Right renal cortex interstitium (tissue), 3 donors: ENCODE measurements at regions not wholly inside any gene's neighbourhood (a gene's known extent, or its start where the extent isn't known, plus 50 kb on each side); places are given as distances from the start of the nearest gene placed in this dataset.
"Not testable (repeated sequence)": the region's sequence is repeated elsewhere in the genome, so short reads cannot be mapped to it uniquely, and the experiment has no call there.

ENCODE experiments used
- DNase-seq, 3 donors: peaks; one replicate each; pipeline ENCODE4 v3.0.0-alpha.2; 2013; ENCODE audit warnings: low read depth in 3 of 3, low spot score in 2 of 3

- no peak for DNase-seq
Observed at GRCh38 chr9:89949111-89949510, 344.3 kb downstream of the GADD45G start.

- no peak for DNase-seq
Observed at GRCh38 chr9:89951675-89952074, 346.9 kb downstream of the GADD45G start.

- DNase-seq, result no peak
Observed at GRCh38 chr9:89952401-89952800, 347.6 kb downstream of the GADD45G start.

GRCh38 chr9:89953263-89953662, 348.5 kb downstream of the GADD45G start:
- DNase-seq, result not testable (repeated sequence)

GRCh38 chr9:89953824-89954615, 349.2 kb downstream of the GADD45G start:
- DNase-seq, result no peak

GRCh38 chr9:89955144-89955543, 350.3 kb downstream of the GADD45G start:
- DNase-seq, result no peak

GRCh38 chr9:89955626-89956025, 350.8 kb downstream of the GADD45G start:
- no peak for DNase-seq

- DNase-seq, result no peak
Observed at GRCh38 chr9:89956331-89956730, 351.5 kb downstream of the GADD45G start.

- DNase-seq, result no peak
Observed at GRCh38 chr9:89956907-89957306, 352.1 kb downstream of the GADD45G start.

- no peak for DNase-seq
Observed at GRCh38 chr9:89958086-89958485, 353.3 kb downstream of the GADD45G start.

GRCh38 chr9:89961616-89962341, 357.0 kb downstream of the GADD45G start:
- DNase-seq, result no peak

- DNase-seq, result no peak
Observed at GRCh38 chr9:89963280-89963679, 358.5 kb downstream of the GADD45G start.

- DNase-seq, result no peak
Observed at GRCh38 chr9:89967527-89967926, 362.7 kb downstream of the GADD45G start.

- DNase-seq, result no peak
Observed at GRCh38 chr9:89969156-89969675, 364.4 kb downstream of the GADD45G start.

- no peak for DNase-seq
Observed at GRCh38 chr9:89969881-89970639, 365.2 kb downstream of the GADD45G start.

GRCh38 chr9:89970701-89971100, 365.9 kb downstream of the GADD45G start:
- DNase-seq, result no peak

- DNase-seq, result no peak
Observed at GRCh38 chr9:89972535-89972934, 367.7 kb downstream of the GADD45G start.

- DNase-seq, result no peak
Observed at GRCh38 chr9:89974582-89974981, 369.8 kb downstream of the GADD45G start.

- DNase-seq, result no peak
Observed at GRCh38 chr9:89975024-89975423, 370.2 kb downstream of the GADD45G start.

GRCh38 chr9:89975630-89976029, 370.8 kb downstream of the GADD45G start:
- no peak for DNase-seq

GRCh38 chr9:89978185-89978584, 373.4 kb downstream of the GADD45G start:
- no peak for DNase-seq
